GM18502 (cell line): ENCODE measurements at regions not wholly inside any gene's neighbourhood (a gene's known extent, or its start where the extent isn't known, plus 50 kb on each side); places are given as distances from the start of the nearest gene placed in this dataset.

Experiments used
- ATAC-seq: cut with Tn5 transposase; IDR thresholded peaks from one replicate; pipeline ENCODE4 v1.9.1; 2021; ENCODE audit warnings: mild to moderate bottlenecking; ENCODE audit not compliant: unreplicated experiment, poor library complexity

DNA sequence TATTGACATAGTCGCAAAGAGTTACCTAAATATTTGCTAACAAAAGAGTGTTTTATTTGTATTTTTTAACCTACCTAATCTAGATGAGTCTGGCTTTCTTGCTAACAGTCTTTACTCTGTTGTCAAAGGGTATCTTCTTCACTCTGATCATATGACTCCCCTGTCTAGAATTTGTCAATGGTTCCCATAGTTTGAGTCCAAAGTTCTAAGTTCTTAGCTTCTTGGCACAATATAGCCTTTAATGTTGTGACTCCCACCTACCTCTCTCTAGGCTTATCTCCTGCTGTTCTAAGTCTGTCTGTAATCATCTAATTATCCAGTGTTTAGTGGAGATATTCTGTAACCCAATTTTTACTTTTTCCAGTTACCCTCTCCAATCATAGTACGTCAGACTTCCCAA lies 104.3 kb upstream of the PDE3A start:
- no peak for ATAC-seq

DNA sequence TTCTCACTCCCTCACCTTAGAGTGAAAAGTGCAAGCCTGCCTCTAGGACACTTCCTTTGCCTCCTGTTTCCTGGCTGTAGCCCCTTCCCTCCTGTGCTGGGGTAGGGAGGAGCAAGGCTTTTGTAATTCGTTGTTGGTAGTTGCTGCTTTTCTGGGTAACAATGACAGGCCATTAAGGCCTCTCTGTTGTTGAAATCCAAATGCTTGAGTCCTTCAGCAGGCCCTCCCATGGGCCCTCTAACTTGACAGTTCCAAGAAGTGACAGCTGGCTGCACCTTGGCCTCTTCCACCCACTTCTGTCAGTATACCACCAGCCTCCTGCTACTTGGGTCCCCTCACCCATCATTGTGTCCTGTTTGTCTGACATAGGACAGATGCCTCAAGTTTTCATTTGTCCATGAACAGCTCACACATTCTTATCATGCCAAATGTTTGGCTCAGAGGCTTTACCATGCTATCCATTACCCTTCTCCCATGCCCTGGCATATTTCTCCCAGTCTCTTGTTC lies 103.7 kb upstream of the PDE3A start:
- ATAC-seq, result no peak

DNA sequence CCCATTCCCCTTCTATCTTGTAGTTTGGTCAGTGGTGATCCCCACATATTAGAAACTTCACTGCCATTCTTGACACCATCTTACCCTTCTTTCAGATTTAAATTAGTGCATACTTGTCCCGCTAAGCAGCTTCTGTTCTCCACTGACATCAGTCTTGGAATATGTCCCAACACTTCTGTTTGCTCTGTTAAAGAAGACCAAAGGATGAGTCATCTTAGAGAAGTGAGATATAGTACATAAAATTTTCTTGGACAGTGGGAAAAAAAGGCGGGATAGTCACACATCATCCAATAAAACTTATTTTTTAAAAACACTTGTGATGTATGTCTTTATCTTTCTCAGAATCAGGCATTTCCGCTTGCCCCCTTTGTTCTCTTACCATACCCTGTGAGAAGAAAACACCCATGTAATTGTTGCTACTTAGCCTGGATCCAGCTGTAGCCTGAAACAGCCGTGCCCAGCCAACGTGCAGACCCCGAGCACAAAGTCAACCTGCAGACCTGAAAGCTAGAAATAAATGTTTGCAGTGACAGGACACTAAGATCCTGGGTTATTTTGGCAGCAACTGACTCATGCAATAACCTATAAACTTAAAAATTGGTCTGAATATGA lies 100.1 kb upstream of the PDE3A start:
- ATAC-seq, result no peak

DNA sequence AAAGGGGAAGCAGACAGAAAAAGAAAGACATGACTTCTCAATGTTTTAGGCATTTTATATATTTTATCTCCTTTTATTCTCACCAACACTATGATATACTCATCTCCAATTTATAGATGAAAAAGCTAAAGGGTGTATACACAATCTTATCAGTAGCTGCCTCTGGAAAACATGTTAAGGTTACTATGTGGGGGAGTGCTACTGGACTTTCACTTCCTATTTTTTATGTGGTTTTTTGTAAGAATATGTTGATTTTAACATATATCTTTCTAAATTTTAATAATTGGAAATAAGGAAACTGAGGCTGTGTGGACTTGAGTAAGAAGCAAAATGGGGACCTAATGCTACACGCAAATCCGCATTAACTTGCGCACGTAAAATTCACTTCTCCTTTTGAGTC lies 99.6 kb upstream of the PDE3A start:
- ATAC-seq, result no peak

DNA sequence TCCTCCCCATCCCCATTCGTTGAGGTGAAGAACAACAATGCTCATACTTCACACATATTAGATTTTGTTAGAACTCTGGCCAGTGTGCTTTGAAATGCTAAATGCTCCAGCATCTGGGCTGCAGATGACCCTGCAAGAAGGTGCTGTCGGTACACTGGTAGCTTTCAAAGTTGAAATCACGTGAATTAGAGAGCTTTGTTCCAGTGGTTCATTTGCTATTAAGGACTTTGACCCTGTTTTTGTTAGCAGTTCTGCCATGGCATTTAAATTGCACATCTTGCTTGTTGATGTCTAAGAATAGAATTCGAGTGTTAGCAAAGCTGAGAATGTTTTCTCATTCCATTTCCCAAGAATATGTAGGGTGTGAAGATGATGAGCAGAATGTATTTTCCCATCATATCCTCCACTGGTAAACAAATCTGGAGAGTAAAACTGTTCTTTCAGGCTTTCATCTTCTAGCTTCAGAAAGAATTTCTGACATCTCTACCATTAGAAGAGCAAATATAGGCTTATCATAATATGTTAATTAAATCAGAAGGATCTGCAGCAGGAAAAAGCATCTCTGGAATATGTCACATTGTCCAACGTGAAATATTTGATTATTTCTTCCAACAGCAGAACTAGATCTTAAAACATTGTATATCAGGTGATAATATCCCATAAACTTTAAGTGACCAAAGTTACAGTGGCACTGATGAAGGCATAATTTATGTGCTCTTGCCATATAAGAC lies 98.8 kb upstream of the PDE3A start:
- no peak for ATAC-seq

DNA sequence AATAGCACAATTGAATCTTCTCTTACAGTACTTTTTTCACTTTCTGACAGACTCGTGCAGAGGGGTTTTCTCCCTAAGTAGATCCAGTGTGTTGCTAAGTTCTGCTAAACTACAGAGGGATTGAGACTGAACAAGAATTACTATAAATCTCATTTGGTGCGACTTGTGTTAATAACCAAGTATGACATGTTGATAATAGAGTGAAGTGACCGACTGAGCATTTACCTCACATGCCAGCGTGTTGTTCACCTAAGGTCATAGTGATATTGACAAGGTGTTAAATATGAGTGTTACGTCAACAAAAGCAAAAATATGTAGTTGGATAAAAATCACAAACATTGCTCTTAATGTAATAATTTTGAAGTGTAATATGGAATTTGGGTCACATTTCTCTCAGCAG lies 97.8 kb upstream of the PDE3A start:
- no peak for ATAC-seq

DNA sequence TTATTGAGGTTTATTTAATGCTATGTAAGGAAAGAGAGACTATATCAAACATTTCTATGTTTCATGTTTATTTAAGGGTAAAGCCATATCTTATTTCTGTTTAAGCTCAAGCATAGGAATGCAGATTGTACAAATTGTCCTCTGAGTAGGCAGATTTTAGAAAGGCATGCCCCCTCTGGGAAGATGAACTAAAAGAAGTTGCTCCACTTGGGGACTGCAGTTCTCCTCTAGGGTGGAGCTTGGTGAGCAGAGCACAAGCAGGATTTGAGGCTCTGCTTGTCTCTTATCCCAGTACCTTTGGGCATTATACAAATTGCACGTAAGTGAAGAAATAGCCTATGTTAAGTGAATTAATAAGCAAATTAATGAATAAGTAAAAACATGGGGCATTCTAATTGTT lies 96.2 kb upstream of the PDE3A start:
- ATAC-seq, result no peak

DNA sequence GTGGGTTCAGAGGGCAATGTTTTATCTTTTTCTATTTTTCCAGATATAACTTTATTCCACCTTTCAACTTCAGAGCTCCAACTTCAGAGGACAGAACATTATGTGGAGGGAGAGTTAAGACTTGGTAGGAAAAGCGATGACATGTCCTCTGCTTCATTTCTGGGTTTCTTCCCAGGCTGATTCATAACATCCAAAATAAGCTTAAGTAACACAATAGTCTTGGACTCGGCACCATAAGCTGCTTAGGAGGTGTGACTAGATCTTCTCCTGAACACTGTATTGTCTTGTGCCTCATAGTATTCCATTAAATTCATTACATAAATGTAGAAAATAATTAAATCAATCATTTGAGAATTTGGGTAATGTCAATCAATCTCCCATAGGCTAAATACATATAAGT lies 95.5 kb upstream of the PDE3A start:
- no peak for ATAC-seq

DNA sequence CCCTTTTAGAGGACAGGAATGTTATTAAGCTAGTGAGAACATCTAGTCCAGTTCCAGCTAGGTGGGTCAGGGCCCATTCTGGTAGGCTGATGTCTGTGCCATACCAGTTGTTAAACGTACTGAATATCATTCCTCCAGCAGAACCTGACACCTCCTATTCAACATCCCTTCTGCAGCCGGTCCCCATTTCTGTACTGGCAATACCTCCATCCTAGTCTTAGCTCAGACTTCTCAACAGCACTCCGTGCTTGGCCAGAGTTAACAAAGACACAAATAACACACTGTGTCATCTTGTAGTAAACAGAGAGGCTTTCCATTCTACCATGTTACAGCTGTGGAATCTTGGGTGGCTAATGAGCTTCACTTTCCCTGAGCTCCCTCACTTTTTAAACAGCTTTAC lies 94.3 kb upstream of the PDE3A start:
- ATAC-seq, result no peak

DNA sequence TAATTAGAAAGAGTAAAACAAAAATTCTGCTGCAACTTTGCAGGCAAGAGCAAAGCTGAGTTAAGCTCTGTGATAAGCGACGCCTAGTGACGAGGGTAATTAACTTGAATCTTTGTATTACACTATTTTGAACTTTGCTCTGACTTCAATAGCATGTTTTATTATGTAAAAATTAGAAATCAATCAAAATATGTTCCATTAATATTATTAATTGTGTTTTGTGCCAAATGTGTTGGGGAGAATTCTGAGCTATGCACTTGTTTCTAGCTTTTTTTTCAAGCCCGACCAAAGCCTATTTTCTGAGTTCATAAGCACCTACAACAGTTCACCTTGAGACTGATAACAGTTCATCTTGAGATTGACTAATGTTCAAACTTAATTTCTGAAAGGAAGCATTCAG lies 90.1 kb upstream of the PDE3A start:
- ATAC-seq, result no peak

DNA sequence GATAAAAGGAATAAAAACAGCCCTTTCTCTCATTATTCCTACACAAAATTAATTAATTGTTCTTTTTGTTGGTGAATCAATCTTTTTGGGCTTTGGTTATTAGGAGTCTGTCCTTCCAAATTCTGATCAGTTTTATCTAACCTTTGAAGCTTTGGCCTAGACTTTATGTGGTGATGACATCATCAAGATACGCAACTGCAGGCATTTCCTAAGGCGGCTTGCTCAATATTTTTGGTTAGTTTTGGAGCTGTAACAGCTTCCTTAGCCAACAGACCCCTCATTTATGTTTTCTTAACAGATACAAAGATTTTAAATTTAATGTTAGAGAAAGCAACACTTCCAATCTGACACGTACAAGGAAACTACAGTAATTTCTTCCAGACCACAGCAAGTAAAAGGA lies 87.8 kb upstream of the PDE3A start:
- ATAC-seq, result no peak

DNA sequence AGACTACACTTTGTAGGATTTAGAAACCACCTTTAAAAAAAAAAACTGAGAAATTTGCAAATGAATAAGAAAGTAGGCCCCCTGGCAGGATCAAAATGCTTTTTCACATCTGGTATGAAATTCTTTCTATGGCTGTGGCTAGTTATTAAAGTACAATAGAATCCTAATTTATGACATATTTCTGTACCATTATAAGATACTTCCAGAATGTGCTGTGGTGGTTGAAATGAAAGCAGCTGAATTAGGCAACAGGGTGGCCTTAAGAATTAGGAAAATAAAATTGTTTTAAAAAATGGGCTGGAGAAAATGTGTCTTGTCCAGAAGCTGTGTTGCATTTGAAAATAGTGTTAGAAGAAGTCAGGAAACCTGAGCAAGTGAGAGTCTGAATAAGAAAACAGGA lies 85.9 kb upstream of the PDE3A start:
- no peak for ATAC-seq

DNA sequence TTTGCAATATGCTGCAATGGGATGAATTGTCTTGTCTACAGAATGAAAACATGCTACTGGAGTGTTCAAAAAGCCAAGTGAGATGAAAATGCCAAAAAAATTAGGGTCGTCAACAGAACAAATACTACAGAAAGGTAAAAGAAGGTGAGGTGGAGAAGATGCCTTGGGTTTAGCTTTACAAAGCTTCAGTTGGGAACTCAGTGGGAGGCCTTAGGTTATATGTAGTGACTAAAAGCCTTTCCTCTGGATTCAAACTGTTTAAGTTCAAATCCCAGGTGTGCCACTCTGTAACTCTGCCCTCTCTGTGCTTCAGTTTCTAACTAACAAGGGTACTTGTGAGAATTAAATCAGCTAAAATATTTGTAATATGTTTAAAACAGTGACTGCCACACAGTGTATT lies 84.9 kb upstream of the PDE3A start:
- no peak for ATAC-seq

DNA sequence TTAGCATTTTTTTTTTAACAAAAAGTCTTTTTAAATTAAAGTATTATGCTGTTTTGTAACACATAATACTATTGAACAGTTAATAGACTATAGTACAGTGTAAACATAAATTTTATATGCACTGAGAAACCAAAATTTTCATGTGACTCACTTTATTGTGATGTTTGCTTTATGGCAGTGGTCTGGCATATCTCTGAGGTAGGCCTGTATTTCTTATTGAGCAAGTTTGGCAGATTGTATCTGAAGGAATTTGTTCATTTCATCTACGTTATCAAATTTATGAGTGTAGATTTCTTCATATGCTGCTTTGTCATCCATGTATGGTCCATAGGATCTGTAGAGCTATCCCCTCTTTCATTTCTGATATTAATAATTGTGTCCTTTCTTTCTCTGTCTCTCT lies 78.8 kb upstream of the PDE3A start:
- ATAC-seq, result no peak

DNA sequence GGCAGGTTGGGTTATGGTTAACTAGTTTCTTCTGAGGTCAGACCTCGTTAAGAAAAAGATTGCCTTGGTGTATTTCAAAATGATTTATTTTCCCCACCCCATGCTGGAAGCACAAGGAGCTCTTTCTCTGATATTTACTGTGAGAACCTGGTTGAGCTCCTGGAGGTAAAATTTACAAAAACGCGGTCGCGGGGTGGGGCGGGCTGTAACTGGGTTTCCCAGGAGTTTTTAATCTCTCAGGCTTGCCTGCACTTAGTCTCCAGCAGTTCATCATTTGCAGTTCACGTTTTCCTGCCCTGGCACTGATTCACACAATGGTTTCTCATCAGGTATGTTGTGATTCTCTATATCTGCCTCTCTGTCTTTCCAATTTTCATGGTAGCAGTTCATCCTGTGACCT lies 67.9 kb upstream of the PDE3A start:
- no peak for ATAC-seq

DNA sequence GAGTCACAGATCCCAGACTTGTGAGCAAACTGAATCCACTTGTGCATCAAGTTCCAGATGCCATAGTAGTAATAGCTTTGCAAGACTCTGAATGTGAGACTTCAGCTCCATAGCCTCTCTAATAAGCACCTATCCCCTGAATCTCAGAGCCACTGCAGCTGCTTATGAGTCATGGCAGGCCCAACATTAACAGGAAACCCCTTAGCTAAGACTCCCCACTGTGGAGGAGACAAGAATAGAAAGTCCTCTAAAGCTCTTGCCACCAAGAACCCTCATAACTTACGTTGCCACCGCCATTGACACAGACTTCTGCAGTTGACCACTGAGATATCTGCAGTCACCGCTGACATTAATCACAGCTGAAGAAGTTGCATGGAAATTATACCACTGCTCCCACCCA lies 62.9 kb upstream of the PDE3A start:
- no peak for ATAC-seq

DNA sequence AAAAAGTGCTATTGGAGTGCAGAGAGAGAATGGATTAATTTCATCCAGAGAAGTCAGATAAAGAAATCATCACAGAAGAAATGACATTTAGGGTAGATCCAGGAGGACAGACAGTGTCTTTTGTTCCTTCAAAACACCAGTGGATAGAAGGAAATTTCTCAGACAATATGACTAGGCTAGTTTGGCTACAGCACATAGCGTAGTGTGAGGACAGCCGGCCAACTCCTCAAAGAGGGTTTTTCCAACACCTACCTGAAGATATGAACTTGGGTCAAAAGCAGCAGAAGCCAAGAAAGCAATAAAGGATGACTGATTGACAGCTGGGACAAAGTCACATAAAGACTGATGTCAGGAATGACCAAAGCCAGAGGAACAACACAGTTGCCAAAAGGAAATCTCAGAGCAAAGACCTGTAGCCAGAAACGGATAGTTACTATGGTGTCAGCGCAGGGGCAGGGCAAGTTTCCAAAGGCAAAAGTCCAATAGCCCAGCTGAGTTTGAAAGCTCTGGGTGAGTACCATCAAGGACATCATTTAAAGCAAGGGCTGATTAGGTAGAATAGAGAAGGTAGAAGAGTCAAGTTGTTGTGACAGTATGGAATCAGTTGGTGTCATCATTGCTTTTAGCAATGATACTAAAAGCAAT lies 58.7 kb upstream of the PDE3A start:
- no peak for ATAC-seq

DNA sequence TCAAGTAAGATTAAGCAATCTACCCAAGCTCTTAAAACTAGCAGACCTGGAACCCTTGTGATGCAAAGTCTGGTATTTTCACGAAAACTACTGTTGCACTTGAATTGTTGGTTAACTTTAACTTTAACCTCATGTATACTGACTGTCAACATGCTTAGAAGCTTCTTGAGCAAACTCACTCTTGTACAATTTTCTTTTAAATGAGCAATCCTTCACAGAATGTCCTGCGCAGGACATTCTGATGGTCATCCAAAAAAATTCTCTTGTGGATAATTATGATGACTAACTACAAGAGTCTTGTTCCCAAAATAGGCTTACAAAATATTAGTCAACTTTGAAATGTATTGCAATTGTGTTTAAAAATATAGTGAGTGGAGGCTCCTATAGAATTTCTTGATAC lies 54.0 kb upstream of the PDE3A start:
- no peak for ATAC-seq

DNA sequence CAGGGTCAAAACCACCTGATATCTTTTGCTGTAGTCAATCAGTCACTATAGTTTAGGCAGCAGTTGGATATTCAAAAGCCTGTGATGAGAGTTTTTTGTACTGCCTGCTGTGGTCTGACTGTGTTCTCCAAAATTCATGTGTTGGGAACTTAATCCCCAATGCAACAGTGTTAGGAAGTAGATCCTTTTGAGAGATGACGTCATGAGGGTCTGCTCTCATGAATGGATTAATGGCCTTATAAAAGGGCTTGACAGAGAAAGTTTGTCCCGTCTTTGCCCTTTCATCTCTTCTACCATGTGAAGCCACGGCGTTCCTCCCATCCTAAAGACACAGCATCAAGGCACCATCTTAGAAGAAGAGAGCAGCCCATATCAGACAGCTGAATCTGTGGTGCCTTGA lies 50.8 kb upstream of the PDE3A start:
- no peak for ATAC-seq
